ENCODE measurements at regions not wholly inside any gene's neighbourhood (a gene's known extent, or its start where the extent isn't known, plus 50 kb on each side); places are given as distances from the start of the nearest gene placed in this dataset.

GRCh38 chr9:26413611-26414010 lies 479.0 kb downstream of the CAAP1 start:
- TF ChIP-seq CTCF (conservative IDR thresholded peaks at IDR 0.05; ENCODE audit: low read length) = no peak
- no peak for TF ChIP-seq EZH2phosphoT487 (IDR thresholded peaks at IDR 0.05; ENCODE audit: borderline replicate concordance)
